HepG2 (cell line): ENCODE measurements at regions not wholly inside any gene's neighbourhood (a gene's known extent, or its start where the extent isn't known, plus 50 kb on each side); places are given as distances from the start of the nearest gene placed in this dataset.

ENCODE experiments used
- ATAC-seq: fragments of 200-7000 bp; cut with Tn5 transposase; 3 replicates; pipeline ENCODE4 v1.9.1; 2020; ENCODE audit warnings: mild to moderate bottlenecking, moderate library complexity
- BruUV-seq: library from RNA; stranded (reverse); fragments of 400-500 nt; replicated peaks from 2 replicates; lab custom pipeline; 2021; lab: Mats Ljungman, UMichigan
- CTCF ChIA-PET: fragments of 300-600 bp; formaldehyde crosslinking; extraction: SDS; loops from one replicate; lab custom pipeline; 2021; ENCODE audit warnings: low total read pairs, inconsistent platforms, low intra/inter-chr PET ratio; lab: Yijun Ruan, JAX
- POLR2A ChIA-PET: fragments of 350-600 bp; sonication (Branson Sonifier 250); formaldehyde crosslinking; loops from one replicate; lab custom pipeline; 2020; ENCODE audit warnings: antibody characterized with exemption, inconsistent platforms; lab: Yijun Ruan, JAX
- DNase-seq: peaks from one replicate; pipeline ENCODE4 v3.0.0-alpha.2; 2015; ENCODE audit warnings: low spot score
- FAIRE-seq: peaks from 3 replicates; lab custom pipeline; 2011; peaks lifted over from hg19 to GRCh38; lab: Jason Lieb, UNC
- H2AFZ ChIP-seq: one replicate; pipeline ENCODE4 v1.6.1; 2011; ENCODE audit warnings: low read length, inconsistent platforms
- H3K27ac ChIP-seq: fragments of 300-600 bp; 3 replicates; pipeline ENCODE4 v1.8.0; 2011; ENCODE audit warnings: mixed run types, mild to moderate bottlenecking, mixed read lengths, low read length, inconsistent platforms; ENCODE audit not compliant: insufficient read depth; ENCODE audit errors: extremely low read length
- H3K27me3 ChIP-seq, 2 experiments: fragments of 200-600 bp in 1 of 2; 2 replicates in 1 of 2; 3 replicates in 1 of 2; pipeline versions ENCODE4 v1.6.0 to v1.8.0; 2011; ENCODE audit warnings: low read length in 2 of 2, mild to moderate bottlenecking in 2 of 2, moderate library complexity in 2 of 2, inconsistent platforms in 1 of 2; ENCODE audit not compliant: insufficient read depth in 2 of 2, control insufficient read depth in 1 of 2
- H3K36me3 ChIP-seq, 2 experiments: fragments of 200-600 bp in 1 of 2; replicated peaks in 1 of 2; 2 replicates in 1 of 2; 3 replicates in 1 of 2; pipeline versions ENCODE4 v1.5.1 to v1.8.0; 2011; ENCODE audit warnings: low read length in 2 of 2, inconsistent platforms in 1 of 2; ENCODE audit not compliant: insufficient read depth in 2 of 2, control insufficient read depth in 1 of 2
- H3K4me1 ChIP-seq: 2 replicates; pipeline ENCODE4 v1.5.1; 2012; ENCODE audit warnings: low read length, inconsistent platforms; ENCODE audit not compliant: insufficient read depth
- H3K4me2 ChIP-seq: 2 replicates; pipeline ENCODE4 v1.6.0; 2011; ENCODE audit warnings: low read depth, low read length, inconsistent platforms
- H3K4me3 ChIP-seq, 3 experiments: fragments of 200-600 bp in 1 of 3; sonication (generic), shearing (Covaris generic) in 1 of 3; replicated peaks in 1 of 3; 2 replicates each; pipeline ENCODE4 v1.5.1; 2011 to 2016; ENCODE audit warnings: low read length in 3 of 3, inconsistent platforms in 2 of 3, low read depth in 2 of 3, mild to moderate bottlenecking in 2 of 3, control low read depth in 1 of 3, mixed read lengths in 1 of 3; ENCODE audit not compliant: insufficient read depth in 1 of 3
- H3K79me2 ChIP-seq: one replicate; pipeline ENCODE4 v1.6.1; 2011; ENCODE audit warnings: low read length, inconsistent platforms; ENCODE audit not compliant: insufficient read depth
- H3K9ac ChIP-seq: 2 replicates; pipeline ENCODE4 v1.6.0; 2011; ENCODE audit warnings: mild to moderate bottlenecking, low read depth, low read length, inconsistent platforms; ENCODE audit not compliant: insufficient read depth
- H3K9me3 ChIP-seq: 2 replicates; pipeline ENCODE4 v1.5.1; 2012; ENCODE audit warnings: mild to moderate bottlenecking, low read length
- H4K20me1 ChIP-seq: 2 replicates; pipeline ENCODE4 v1.6.0; 2011; ENCODE audit warnings: inconsistent platforms, mild to moderate bottlenecking, low read length, moderate library complexity; ENCODE audit not compliant: insufficient read depth
- CEBPG ChIP-seq: IDR thresholded peaks from 2 replicates; pipeline ENCODE4 v1.6.1; 2016
- HDAC1 ChIP-seq: sonication (generic); formaldehyde crosslinking; IDR thresholded peaks from 2 replicates; pipeline ENCODE4 v1.5.1; 2020; ENCODE audit warnings: mild to moderate bottlenecking, missing genetic modification reagents
- MEIS1 ChIP-seq: sonication (generic); formaldehyde crosslinking; IDR thresholded peaks from 2 replicates; pipeline ENCODE4 v1.9.0; 2021; ENCODE audit warnings: mild to moderate bottlenecking, missing genetic modification reagents, moderate library complexity, borderline replicate concordance
- ZNF550 ChIP-seq: sonication (generic); formaldehyde crosslinking; IDR thresholded peaks from 2 replicates; pipeline ENCODE4 v1.4.0; 2020; ENCODE audit warnings: mild to moderate bottlenecking, missing genetic modification reagents, borderline replicate concordance
- ZSCAN12 ChIP-seq: sonication (generic); formaldehyde crosslinking; IDR thresholded peaks from 2 replicates; pipeline ENCODE4 v1.9.0; 2021; ENCODE audit warnings: mild to moderate bottlenecking, missing genetic modification reagents
- WGBS: methylation state at CpG from one replicate; pipeline ENCODE4 v1.1.6; 2017; ENCODE audit warnings: low lambda C conversion rate; 5-methylcytosine and 5-hydroxymethylcytosine counted together
- in situ Hi-C: cut with HindIII; loops from 2 replicates; pipeline ENCODE4 v1.10.0; 2017; ENCODE audit warnings: low pct_unique_long_range_greater_than_20kb; ENCODE audit not compliant: extremely low pct_ligation_motif_present
- intact Hi-C: fragments of 100-400 bp; cut with micrococcal nuclease; formaldehyde crosslinking; loops from one replicate; pipeline ENCODE4 v1.10.0; 2022; ENCODE audit not compliant: unreplicated experiment
- TF ChIP-seq, protein P1 (sequence below): sonication (generic); formaldehyde crosslinking; IDR thresholded peaks from 2 replicates; pipeline ENCODE4 v1.4.0; 2020; ENCODE audit warnings: low read depth, mild to moderate bottlenecking, missing genetic modification reagents
- TF ChIP-seq, protein P2 (sequence below): sonication (generic); formaldehyde crosslinking; IDR thresholded peaks from 2 replicates; pipeline ENCODE4 v1.5.1; 2020; ENCODE audit warnings: mild to moderate bottlenecking, missing genetic modification reagents, borderline replicate concordance

DNA sequence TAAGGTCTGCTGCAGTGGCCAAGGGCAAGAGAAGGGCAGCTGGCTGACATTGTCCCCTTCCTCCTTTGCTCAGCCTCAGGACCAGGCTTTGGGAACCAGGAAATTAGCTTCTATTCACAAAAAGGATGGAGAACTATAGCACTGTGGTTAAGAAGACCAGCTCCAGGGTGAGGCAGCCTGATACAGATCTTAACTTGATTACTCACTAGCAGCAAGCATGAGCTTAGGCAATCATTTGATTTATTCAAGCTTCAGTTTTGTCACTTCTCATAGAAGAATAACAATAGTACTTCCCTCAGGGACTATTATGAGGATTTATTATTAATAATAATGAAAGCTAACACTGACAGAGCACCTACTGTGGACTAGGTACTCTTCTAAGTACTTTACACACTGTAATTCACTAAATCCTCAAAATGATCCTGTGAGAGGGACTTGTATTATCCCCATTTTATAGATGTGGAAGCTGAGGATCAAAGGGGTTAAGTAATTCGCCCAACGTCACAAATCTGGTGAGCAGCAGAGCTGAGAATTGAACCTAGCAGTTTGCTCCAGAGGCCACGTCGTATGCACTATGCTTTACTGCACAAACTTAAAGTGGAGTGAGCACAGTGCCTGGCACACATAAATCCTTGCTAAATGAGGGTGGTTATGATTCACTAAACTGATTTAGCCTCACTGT lies 130.4 kb upstream of the PAK3 start:
- Histone ChIP-seq H3K4me3 (no peak overlapping the region), H4K20me1 (no peaks in the 10 kb centered on the region), H3K4me1 (peaks cover 7% of the 10 kb centered on the region), H3K9ac (no peak overlapping the region), H3K27ac (no peak overlapping the region), H3K27me3 (no peaks in the 10 kb centered on the region), H3K79me2 (no peaks in the 10 kb centered on the region), H3K4me2 (no peak overlapping the region), H3K36me3 (no peaks in the 10 kb centered on the region), H2AFZ (no peak overlapping the region), H3K9me3 (no peaks in the 10 kb centered on the region)
- ATAC-seq, result no peak
- intact Hi-C loops (no loop called here), in situ Hi-C loops (no loop called here)
- ChIA-PET CTCF (no interaction called here), POLR2A (no interaction called here)
- WGBS, result 0% methylated on average over 4 of the region's 4 CpGs
- no peak for DNase-seq
- no TSS peak for BruUV-seq
- FAIRE-seq, result no peak
- no peak for TF ChIP-seq ZNF550 (CRISPR knock-in tag)
- TF ChIP-seq, protein P1, sequence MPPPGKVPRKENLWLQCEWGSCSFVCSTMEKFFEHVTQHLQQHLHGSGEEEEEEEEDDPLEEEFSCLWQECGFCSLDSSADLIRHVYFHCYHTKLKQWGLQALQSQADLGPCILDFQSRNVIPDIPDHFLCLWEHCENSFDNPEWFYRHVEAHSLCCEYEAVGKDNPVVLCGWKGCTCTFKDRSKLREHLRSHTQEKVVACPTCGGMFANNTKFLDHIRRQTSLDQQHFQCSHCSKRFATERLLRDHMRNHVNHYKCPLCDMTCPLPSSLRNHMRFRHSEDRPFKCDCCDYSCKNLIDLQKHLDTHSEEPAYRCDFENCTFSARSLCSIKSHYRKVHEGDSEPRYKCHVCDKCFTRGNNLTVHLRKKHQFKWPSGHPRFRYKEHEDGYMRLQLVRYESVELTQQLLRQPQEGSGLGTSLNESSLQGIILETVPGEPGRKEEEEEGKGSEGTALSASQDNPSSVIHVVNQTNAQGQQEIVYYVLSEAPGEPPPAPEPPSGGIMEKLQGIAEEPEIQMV (CRISPR knock-in tag), result no peak
- TF ChIP-seq HDAC1 (CRISPR knock-in tag), result no peak
- TF ChIP-seq MEIS1 (CRISPR knock-in tag), result no peak
- no peak for TF ChIP-seq ZSCAN12 (CRISPR knock-in tag)
- TF ChIP-seq CEBPG (CRISPR knock-in tag), result no peak
- TF ChIP-seq, protein P2, sequence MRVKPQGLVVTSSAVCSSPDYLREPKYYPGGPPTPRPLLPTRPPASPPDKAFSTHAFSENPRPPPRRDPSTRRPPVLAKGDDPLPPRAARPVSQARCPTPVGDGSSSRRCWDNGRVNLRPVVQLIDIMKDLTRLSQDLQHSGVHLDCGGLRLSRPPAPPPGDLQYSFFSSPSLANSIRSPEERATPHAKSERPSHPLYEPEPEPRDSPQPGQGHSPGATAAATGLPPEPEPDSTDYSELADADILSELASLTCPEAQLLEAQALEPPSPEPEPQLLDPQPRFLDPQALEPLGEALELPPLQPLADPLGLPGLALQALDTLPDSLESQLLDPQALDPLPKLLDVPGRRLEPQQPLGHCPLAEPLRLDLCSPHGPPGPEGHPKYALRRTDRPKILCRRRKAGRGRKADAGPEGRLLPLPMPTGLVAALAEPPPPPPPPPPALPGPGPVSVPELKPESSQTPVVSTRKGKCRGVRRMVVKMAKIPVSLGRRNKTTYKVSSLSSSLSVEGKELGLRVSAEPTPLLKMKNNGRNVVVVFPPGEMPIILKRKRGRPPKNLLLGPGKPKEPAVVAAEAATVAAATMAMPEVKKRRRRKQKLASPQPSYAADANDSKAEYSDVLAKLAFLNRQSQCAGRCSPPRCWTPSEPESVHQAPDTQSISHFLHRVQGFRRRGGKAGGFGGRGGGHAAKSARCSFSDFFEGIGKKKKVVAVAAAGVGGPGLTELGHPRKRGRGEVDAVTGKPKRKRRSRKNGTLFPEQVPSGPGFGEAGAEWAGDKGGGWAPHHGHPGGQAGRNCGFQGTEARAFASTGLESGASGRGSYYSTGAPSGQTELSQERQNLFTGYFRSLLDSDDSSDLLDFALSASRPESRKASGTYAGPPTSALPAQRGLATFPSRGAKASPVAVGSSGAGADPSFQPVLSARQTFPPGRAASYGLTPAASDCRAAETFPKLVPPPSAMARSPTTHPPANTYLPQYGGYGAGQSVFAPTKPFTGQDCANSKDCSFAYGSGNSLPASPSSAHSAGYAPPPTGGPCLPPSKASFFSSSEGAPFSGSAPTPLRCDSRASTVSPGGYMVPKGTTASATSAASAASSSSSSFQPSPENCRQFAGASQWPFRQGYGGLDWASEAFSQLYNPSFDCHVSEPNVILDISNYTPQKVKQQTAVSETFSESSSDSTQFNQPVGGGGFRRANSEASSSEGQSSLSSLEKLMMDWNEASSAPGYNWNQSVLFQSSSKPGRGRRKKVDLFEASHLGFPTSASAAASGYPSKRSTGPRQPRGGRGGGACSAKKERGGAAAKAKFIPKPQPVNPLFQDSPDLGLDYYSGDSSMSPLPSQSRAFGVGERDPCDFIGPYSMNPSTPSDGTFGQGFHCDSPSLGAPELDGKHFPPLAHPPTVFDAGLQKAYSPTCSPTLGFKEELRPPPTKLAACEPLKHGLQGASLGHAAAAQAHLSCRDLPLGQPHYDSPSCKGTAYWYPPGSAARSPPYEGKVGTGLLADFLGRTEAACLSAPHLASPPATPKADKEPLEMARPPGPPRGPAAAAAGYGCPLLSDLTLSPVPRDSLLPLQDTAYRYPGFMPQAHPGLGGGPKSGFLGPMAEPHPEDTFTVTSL (CRISPR knock-in tag), result no peak
